ENCODE measurements at regions not wholly inside any gene's neighbourhood (a gene's known extent, or its start where the extent isn't known, plus 50 kb on each side); places are given as distances from the start of the nearest gene placed in this dataset.

- Histone ChIP-seq H3K4me1 (ENCODE audit: control insufficient read depth in 2 of 2, insufficient read depth in 2 of 2, low read length in 2 of 2) (no peaks in the 10 kb centered on the region), H3K9me3 (ENCODE audit: control insufficient read depth in 2 of 3, low read length in 3 of 3) (no peaks in the 10 kb centered on the region), H3K27ac (ENCODE audit: low read depth, low read length) (no peak overlapping the region), H3K36me3 (ENCODE audit: control insufficient read depth in 2 of 3, insufficient read depth in 3 of 3, low read length in 3 of 3) (no peaks in the 10 kb centered on the region), H3K27me3 (ENCODE audit: control insufficient read depth in 2 of 2, insufficient read depth in 2 of 2, low read length in 2 of 2) (no peaks in the 10 kb centered on the region), H3K4me3 (ENCODE audit: low read length) (no peak overlapping the region)
- ATAC-seq (no peak), DNase-seq (no peak)
- Mint-ChIP-seq H3K9me3 (peaks cover 0 to 2% (median 0%) of the 10 kb centered on the region in 11 donors), H3K36me3 (no peaks in the 10 kb centered on the region), H3K27me3 (peaks cover 4 to 53% (median 37%) of the 10 kb centered on the region in 5 donors), H3K4me1 (no peaks in the 10 kb centered on the region), H3K4me3 (no peak overlapping the region), H3K27ac (no peak overlapping the region)
- POLR2A ChIA-PET, result no interaction called here
- CTCF ChIA-PET, result no interaction called here
- intact Hi-C loops (cut with micrococcal nuclease), result no loop called here
Measured at GRCh38 chr2:45072064-45072861, 63.0 kb upstream of the SIX2 start.

GRCh38 chr2:45070113-45070652, 60.9 kb upstream of the SIX2 start:
- Mint-ChIP-seq H3K36me3 (peaks cover 0 to 4% (median 0%) of the 10 kb centered on the region in 5 donors), H3K9me3 (peaks cover 0 to 3% (median 0%) of the 10 kb centered on the region in 11 donors), H3K27me3 (peaks cover 4 to 65% (median 41%) of the 10 kb centered on the region in 5 donors), H3K4me1 (no peaks in the 10 kb centered on the region), H3K4me3 (no peak overlapping the region), H3K27ac (no peak overlapping the region)
- no peaks in the 10 kb centered on the region for H3K4me1 ChIP-seq (ENCODE audit: control insufficient read depth in 2 of 2, insufficient read depth in 2 of 2, low read length in 2 of 2)
- no peaks in the 10 kb centered on the region for H3K27me3 ChIP-seq (ENCODE audit: control insufficient read depth in 2 of 2, insufficient read depth in 2 of 2, low read length in 2 of 2)
- H3K4me3 ChIP-seq (ENCODE audit: low read length), result no peak overlapping the region
- no peak overlapping the region for H3K27ac ChIP-seq (ENCODE audit: low read depth, low read length)
- H3K36me3 ChIP-seq (ENCODE audit: control insufficient read depth in 2 of 3, insufficient read depth in 3 of 3, low read length in 3 of 3), result no peaks in the 10 kb centered on the region
- DNase-seq (no peak), ATAC-seq (no peak)
- H3K9me3 ChIP-seq (ENCODE audit: control insufficient read depth in 2 of 3, low read length in 3 of 3), result no peaks in the 10 kb centered on the region
- ChIA-PET POLR2A (no interaction called here), CTCF (no interaction called here)
- intact Hi-C loops (cut with micrococcal nuclease), result no loop called here

GRCh38 chr2:45069684-45070083, 60.4 kb upstream of the SIX2 start:
- CTCF ChIA-PET, result no interaction called here
- H3K27me3 Mint-ChIP-seq, result peaks cover 4 to 64% (median 36%) of the 10 kb centered on the region in 5 donors

GRCh38 chr2:45068571-45069140, 59.4 kb upstream of the SIX2 start:
- H3K27ac ChIP-seq (ENCODE audit: low read depth, low read length), result no peak overlapping the region
- ChIA-PET POLR2A (no interaction called here), CTCF (no interaction called here)
- Mint-ChIP-seq H3K36me3 (peaks cover 0 to 4% (median 0%) of the 10 kb centered on the region in 5 donors), H3K4me1 (no peaks in the 10 kb centered on the region), H3K27me3 (peaks cover 4 to 57% (median 30%) of the 10 kb centered on the region in 5 donors), H3K4me3 (no peak overlapping the region), H3K27ac (no peak overlapping the region), H3K9me3 (peaks cover 0 to 3% (median 0%) of the 10 kb centered on the region in 11 donors)
- H3K9me3 ChIP-seq (ENCODE audit: control insufficient read depth in 2 of 3, low read length in 3 of 3), result no peaks in the 10 kb centered on the region
- no peaks in the 10 kb centered on the region for H3K36me3 ChIP-seq (ENCODE audit: control insufficient read depth in 2 of 3, insufficient read depth in 3 of 3, low read length in 3 of 3)
- no peaks in the 10 kb centered on the region for H3K27me3 ChIP-seq (ENCODE audit: control insufficient read depth in 2 of 2, insufficient read depth in 2 of 2, low read length in 2 of 2)
- no peak for DNase-seq
- peak; percentile 3 for ATAC-seq
- H3K4me1 ChIP-seq (ENCODE audit: control insufficient read depth in 2 of 2, insufficient read depth in 2 of 2, low read length in 2 of 2), result no peaks in the 10 kb centered on the region
- intact Hi-C loops (cut with micrococcal nuclease), result no loop called here
- H3K4me3 ChIP-seq (ENCODE audit: low read length), result no peak overlapping the region

More at GRCh38 chr2:45069684-45070083, 60.4 kb upstream of the SIX2 start:
- H3K27me3 ChIP-seq (ENCODE audit: control insufficient read depth in 2 of 2, insufficient read depth in 2 of 2, low read length in 2 of 2), result no peaks in the 10 kb centered on the region
- no peak overlapping the region for H3K27ac ChIP-seq (ENCODE audit: low read depth, low read length)
- no peak for DNase-seq
- Mint-ChIP-seq H3K27ac (no peak overlapping the region), H3K4me1 (no peaks in the 10 kb centered on the region), H3K36me3 (peaks cover 0 to 4% (median 0%) of the 10 kb centered on the region in 5 donors), H3K4me3 (no peak overlapping the region), H3K9me3 (peaks cover 0 to 3% (median 0%) of the 10 kb centered on the region in 11 donors)
- intact Hi-C loops (cut with micrococcal nuclease), result no loop called here
- no peaks in the 10 kb centered on the region for H3K9me3 ChIP-seq (ENCODE audit: control insufficient read depth in 2 of 3, low read length in 3 of 3)
- H3K4me1 ChIP-seq (ENCODE audit: control insufficient read depth in 2 of 2, insufficient read depth in 2 of 2, low read length in 2 of 2), result no peaks in the 10 kb centered on the region
- H3K36me3 ChIP-seq (ENCODE audit: control insufficient read depth in 2 of 3, insufficient read depth in 3 of 3, low read length in 3 of 3), result no peaks in the 10 kb centered on the region
- POLR2A ChIA-PET, result no interaction called here
- no peak overlapping the region for H3K4me3 ChIP-seq (ENCODE audit: low read length)
- ATAC-seq, result no peak

GRCh38 chr2:45067859-45068570, 58.8 kb upstream of the SIX2 start:
- Histone ChIP-seq H3K27ac (ENCODE audit: low read depth, low read length) (no peak overlapping the region), H3K36me3 (ENCODE audit: control insufficient read depth in 2 of 3, insufficient read depth in 3 of 3, low read length in 3 of 3) (no peaks in the 10 kb centered on the region), H3K9me3 (ENCODE audit: control insufficient read depth in 2 of 3, low read length in 3 of 3) (no peaks in the 10 kb centered on the region), H3K27me3 (ENCODE audit: control insufficient read depth in 2 of 2, insufficient read depth in 2 of 2, low read length in 2 of 2) (no peaks in the 10 kb centered on the region), H3K4me1 (ENCODE audit: control insufficient read depth in 2 of 2, insufficient read depth in 2 of 2, low read length in 2 of 2) (no peaks in the 10 kb centered on the region), H3K4me3 (ENCODE audit: low read length) (no peak overlapping the region)
- no peak for DNase-seq
- ATAC-seq, result no peak
- H3K9me3 Mint-ChIP-seq, result peaks cover 0 to 3% (median 0%) of the 10 kb centered on the region in 11 donors
- peaks cover 4 to 56% (median 27%) of the 10 kb centered on the region in 5 donors for H3K27me3 Mint-ChIP-seq
- intact Hi-C loops (cut with micrococcal nuclease), result no loop called here
- H3K36me3 Mint-ChIP-seq, result peaks cover 0 to 4% (median 0%) of the 10 kb centered on the region in 5 donors
- H3K4me3 Mint-ChIP-seq, result no peak overlapping the region
- H3K27ac Mint-ChIP-seq, result no peak overlapping the region
- POLR2A ChIA-PET, result no interaction called here
- no peaks in the 10 kb centered on the region for H3K4me1 Mint-ChIP-seq
- CTCF ChIA-PET, result no interaction called here
